Breast epithelium (tissue), 4 donors: ENCODE measurements at regions not wholly inside any gene's neighbourhood (a gene's known extent, or its start where the extent isn't known, plus 50 kb on each side); places are given as distances from the start of the nearest gene placed in this dataset.
"Not testable (repeated sequence)": the region's sequence is repeated elsewhere in the genome, so short reads cannot be mapped to it uniquely, and the experiment has no call there.

Experiments
- DNase-seq, 2 donors: peaks; one replicate each; pipeline ENCODE4 v3.0.0-alpha.2; 2019; ENCODE audit warnings: low spot score in 2 of 2
- H3K27ac ChIP-seq, 2 donors: fragments of 200-600 bp; sonication (generic) in 1 of 2; one replicate each; pipeline ENCODE4 v1.5.1; 2016 to 2019; ENCODE audit warnings: mild to moderate bottlenecking in 1 of 2
- H3K27me3 ChIP-seq, 2 donors: fragments of 200-600 bp; sonication (generic) in 1 of 2; one replicate each; pipeline versions ENCODE4 v1.5.1 to v1.6.0; 2017 to 2019; ENCODE audit warnings: control low read depth in 1 of 2, mild to moderate bottlenecking in 1 of 2
- H3K36me3 ChIP-seq: fragments of 200-600 bp; one replicate; pipeline ENCODE4 v1.5.1; 2019
- H3K4me1 ChIP-seq, 2 donors: fragments of 200-600 bp; sonication (generic); one replicate each; pipeline ENCODE4 v1.5.1; 2016 to 2019; ENCODE audit warnings: control low read depth in 1 of 2
- H3K4me3 ChIP-seq, 3 donors: fragments of 200-600 bp; sonication (generic); 1 replicate in 2 of 3; 2 replicates in 1 of 3; pipeline ENCODE4 v1.5.1; 2016 to 2019; ENCODE audit warnings: mild to moderate bottlenecking in 3 of 3, moderate library complexity in 2 of 3
- H3K9me3 ChIP-seq, 2 donors: fragments of 200-600 bp; sonication (generic) in 1 of 2; one replicate each; pipeline ENCODE4 v1.5.1; 2016 to 2019; ENCODE audit warnings: control low read depth in 1 of 2
- POLR2A ChIP-seq: fragments of 450-650 bp; IDR thresholded peaks from one replicate; pipeline ENCODE4 v1.6.1; 2016; ENCODE audit warnings: antibody characterized with exemption, mild to moderate bottlenecking, moderate library complexity
- POLR2AphosphoS5 ChIP-seq, 3 donors: sonication (generic); formaldehyde crosslinking; IDR thresholded peaks; one replicate each; pipeline ENCODE4 v1.6.1; 2017; ENCODE audit warnings: antibody characterized with exemption in 3 of 3
- intact Hi-C: fragments of 100-400 bp; cut with DNase I; formaldehyde crosslinking; loops from one replicate; pipeline ENCODE4 v1.15.1; 2023; ENCODE audit warnings: low total_unique reads
- TF ChIP-seq, protein P1 (sequence below), 3 donors: fragments of 450-650 bp; IDR thresholded peaks; one replicate each; pipeline ENCODE4 v1.5.1; 2016 to 2017; ENCODE audit warnings: antibody characterized with exemption in 3 of 3, mild to moderate bottlenecking in 3 of 3, moderate library complexity in 3 of 3

DNA sequence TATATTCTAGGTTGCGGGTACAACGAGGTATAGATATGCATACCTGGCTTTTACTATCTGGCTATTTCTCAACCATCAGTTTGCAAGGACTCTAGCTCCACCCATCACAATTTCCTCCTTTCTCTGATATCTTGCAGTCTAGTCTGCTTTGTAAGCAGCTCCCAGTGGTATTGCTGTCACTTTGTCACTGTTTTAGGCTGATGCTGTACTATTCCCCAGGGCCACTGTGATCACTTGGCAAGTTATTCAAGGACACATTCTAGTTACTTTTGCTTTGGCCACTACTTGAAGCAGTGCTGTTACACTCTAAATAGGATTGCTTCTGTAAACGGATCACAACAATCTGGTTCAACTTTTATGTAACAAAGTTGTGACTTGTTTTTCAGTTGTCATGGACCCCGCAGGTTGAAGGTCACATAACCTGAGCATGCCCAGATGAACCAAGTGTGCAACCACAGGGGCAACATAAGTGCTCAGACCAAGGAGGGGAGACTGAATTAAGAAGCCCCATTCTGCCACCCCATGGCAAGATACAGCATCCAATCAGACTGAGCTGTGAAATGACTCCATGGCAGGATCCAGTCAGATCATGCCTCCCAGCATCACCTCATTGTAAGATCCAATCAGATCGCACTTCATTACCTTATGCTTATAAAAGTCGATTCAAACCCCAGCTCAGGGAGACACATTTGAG lies 588.4 kb upstream of the CITED2 start:
- intact Hi-C loops: no loop called here
- Histone ChIP-seq H3K9me3 (no peaks in the 10 kb centered on the region), H3K4me3 (no peak overlapping the region), H3K27me3 (no peaks in the 10 kb centered on the region), H3K36me3 (peaks cover 4% of the 10 kb centered on the region), H3K27ac (no peak overlapping the region), H3K4me1 (no peaks in the 10 kb centered on the region)
- TF ChIP-seq POLR2AphosphoS5 (IDR thresholded peaks at IDR 0.05): no peak
- TF ChIP-seq, protein P1, sequence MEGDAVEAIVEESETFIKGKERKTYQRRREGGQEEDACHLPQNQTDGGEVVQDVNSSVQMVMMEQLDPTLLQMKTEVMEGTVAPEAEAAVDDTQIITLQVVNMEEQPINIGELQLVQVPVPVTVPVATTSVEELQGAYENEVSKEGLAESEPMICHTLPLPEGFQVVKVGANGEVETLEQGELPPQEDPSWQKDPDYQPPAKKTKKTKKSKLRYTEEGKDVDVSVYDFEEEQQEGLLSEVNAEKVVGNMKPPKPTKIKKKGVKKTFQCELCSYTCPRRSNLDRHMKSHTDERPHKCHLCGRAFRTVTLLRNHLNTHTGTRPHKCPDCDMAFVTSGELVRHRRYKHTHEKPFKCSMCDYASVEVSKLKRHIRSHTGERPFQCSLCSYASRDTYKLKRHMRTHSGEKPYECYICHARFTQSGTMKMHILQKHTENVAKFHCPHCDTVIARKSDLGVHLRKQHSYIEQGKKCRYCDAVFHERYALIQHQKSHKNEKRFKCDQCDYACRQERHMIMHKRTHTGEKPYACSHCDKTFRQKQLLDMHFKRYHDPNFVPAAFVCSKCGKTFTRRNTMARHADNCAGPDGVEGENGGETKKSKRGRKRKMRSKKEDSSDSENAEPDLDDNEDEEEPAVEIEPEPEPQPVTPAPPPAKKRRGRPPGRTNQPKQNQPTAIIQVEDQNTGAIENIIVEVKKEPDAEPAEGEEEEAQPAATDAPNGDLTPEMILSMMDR (IDR thresholded peaks at IDR 0.05): no peak
- TF ChIP-seq POLR2A: no peak
- no peak for DNase-seq

GRCh38 chr6:139961190-139961589 lies 586.7 kb upstream of the CITED2 start:
- H3K4me3 ChIP-seq: no peak overlapping the region
- no peaks in the 10 kb centered on the region for H3K4me1 ChIP-seq
- H3K9me3 ChIP-seq: no peaks in the 10 kb centered on the region
- H3K27me3 ChIP-seq: no peaks in the 10 kb centered on the region
- DNase-seq: no peak
- H3K36me3 ChIP-seq: no peaks in the 10 kb centered on the region
- no peak overlapping the region for H3K27ac ChIP-seq
- intact Hi-C loops: no loop called here
- TF ChIP-seq, protein P1 (IDR thresholded peaks at IDR 0.05): no peak
- TF ChIP-seq POLR2A: no peak
- TF ChIP-seq POLR2AphosphoS5 (IDR thresholded peaks at IDR 0.05): no peak

GRCh38 chr6:139960671-139961070 lies 586.2 kb upstream of the CITED2 start:
- H3K4me3 ChIP-seq: no peak overlapping the region
- intact Hi-C loops: no loop called here
- peaks cover 0 to under 1% of the 10 kb centered on the region in 2 donors for H3K9me3 ChIP-seq
- DNase-seq: no peak
- H3K36me3 ChIP-seq: no peaks in the 10 kb centered on the region
- no peak overlapping the region for H3K27ac ChIP-seq
- TF ChIP-seq POLR2A (no peak), POLR2AphosphoS5 (IDR thresholded peaks at IDR 0.05) (no peak)
- TF ChIP-seq, protein P1 (IDR thresholded peaks at IDR 0.05): no peak
- no peaks in the 10 kb centered on the region for H3K27me3 ChIP-seq
- no peaks in the 10 kb centered on the region for H3K4me1 ChIP-seq

- peaks cover under 1 to 7% of the 10 kb centered on the region in 2 donors for H3K9me3 ChIP-seq
- intact Hi-C loops: no loop called here
- H3K27ac ChIP-seq: no peak overlapping the region
- no peak overlapping the region for H3K4me3 ChIP-seq
- no peak for DNase-seq
- H3K4me1 ChIP-seq: no peaks in the 10 kb centered on the region
- TF ChIP-seq POLR2A: no peak
- H3K27me3 ChIP-seq: no peaks in the 10 kb centered on the region
- no peaks in the 10 kb centered on the region for H3K36me3 ChIP-seq
Observed at GRCh38 chr6:139955366-139956155, 581.1 kb upstream of the CITED2 start.

DNA sequence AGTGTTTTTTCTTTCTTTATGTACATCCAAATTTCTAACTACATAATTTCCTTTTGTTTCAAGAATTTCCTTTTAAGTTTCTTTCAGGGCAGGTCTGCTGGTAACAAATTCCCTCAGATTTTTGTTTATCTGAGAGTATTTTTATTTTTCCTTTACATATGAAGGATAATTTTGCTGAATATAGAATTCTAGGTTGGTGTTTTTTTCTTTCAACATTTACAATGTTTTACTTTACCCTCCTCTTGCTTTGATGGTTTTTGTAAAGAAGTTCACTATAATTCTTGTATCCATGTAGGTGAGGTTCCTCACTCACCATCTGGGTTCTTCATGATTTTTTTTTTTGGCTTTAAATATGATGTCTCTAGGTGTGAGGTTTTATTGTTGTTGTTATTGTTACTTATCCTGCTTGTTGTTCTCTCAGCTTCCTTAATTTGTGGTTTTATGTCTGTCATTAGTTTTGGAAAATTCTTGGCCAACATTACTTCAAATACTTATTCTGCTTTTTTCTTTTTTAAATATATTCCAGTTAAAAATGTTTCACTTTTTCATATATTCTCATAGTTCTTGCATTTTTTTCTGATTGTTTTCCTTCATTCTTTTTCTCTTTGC lies 580.1 kb upstream of the CITED2 start:
- H3K9me3 ChIP-seq: peaks cover 8 to 11% of the 10 kb centered on the region in 2 donors
- no peak for DNase-seq
- intact Hi-C loops: no loop called here
- no peak overlapping the region for H3K27ac ChIP-seq
- H3K36me3 ChIP-seq: no peaks in the 10 kb centered on the region
- H3K27me3 ChIP-seq: no peaks in the 10 kb centered on the region
- H3K4me1 ChIP-seq: no peaks in the 10 kb centered on the region
- no peak overlapping the region for H3K4me3 ChIP-seq
- TF ChIP-seq, protein P1 (IDR thresholded peaks at IDR 0.05): no peak
- TF ChIP-seq POLR2AphosphoS5 (IDR thresholded peaks at IDR 0.05) (no peak), POLR2A (no peak)

DNA sequence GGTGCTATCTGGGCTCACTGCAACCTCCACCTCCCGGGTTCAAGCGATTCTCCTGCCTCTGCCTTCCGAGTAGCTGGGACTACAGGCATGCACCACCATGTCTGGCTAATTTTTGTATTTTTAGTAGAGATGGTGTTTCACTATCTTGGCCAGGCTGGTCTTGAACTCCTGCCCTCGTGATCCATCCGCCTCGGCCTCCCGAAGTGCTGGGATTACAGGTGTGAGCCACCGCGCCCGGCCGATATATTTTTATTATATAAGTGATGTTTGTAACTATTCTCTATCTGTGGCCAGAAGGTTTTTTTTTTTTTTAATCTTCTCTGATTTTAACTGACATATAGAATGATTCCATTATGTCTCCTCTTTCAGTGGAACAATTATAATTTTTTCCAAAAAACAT lies 579.3 kb upstream of the CITED2 start:
- H3K36me3 ChIP-seq, intact Hi-C loops, H3K27me3 ChIP-seq, H3K4me3 ChIP-seq, H3K4me1 ChIP-seq, H3K27ac ChIP-seq, DNase-seq: not testable (repeated sequence)
- H3K9me3 ChIP-seq: peaks cover 10 to 13% of the 10 kb centered on the region in 2 donors
